HEK293 (cell line): ENCODE measurements at regions not wholly inside any gene's neighbourhood (a gene's known extent, or its start where the extent isn't known, plus 50 kb on each side); places are given as distances from the start of the nearest gene placed in this dataset.

ENCODE experiments used
- CTCF ChIA-PET: fragments of 350-600 bp; formaldehyde crosslinking; extraction: SDS; loops from one replicate; lab custom pipeline; 2021; ENCODE audit warnings: antibody characterized with exemption; lab: Yijun Ruan, JAX
- POLR2A ChIA-PET: fragments of 300-600 bp; formaldehyde crosslinking; extraction: SDS; loops from one replicate; lab custom pipeline; 2020; ENCODE audit warnings: antibody characterized with exemption, inconsistent platforms; lab: Yijun Ruan, JAX
- H3K27ac ChIP-seq: fragments of 200-500 bp; sonication (Bioruptor generic); 2 replicates; pipeline ENCODE4 v1.5.1; 2014; ENCODE audit warnings: low read depth, low read length, control low read depth, inconsistent platforms; ENCODE audit errors: extremely low read depth
- H3K36me3 ChIP-seq, 2 experiments: fragments of 200-500 bp in 1 of 2; sonication (Bioruptor generic) in 1 of 2; 1 replicate in 1 of 2; 2 replicates in 1 of 2; pipeline ENCODE4 v1.5.1; 2014 to 2017; ENCODE audit warnings: inconsistent platforms in 2 of 2, low read length in 2 of 2; ENCODE audit not compliant: control insufficient read depth in 2 of 2, insufficient read depth in 1 of 2
- H3K4me1 ChIP-seq: fragments of 200-500 bp; sonication (Bioruptor generic); 2 replicates; pipeline ENCODE4 v1.5.1; 2014; ENCODE audit warnings: mild to moderate bottlenecking, low read length, inconsistent platforms; ENCODE audit not compliant: control insufficient read depth, insufficient read depth
- H3K4me3 ChIP-seq: 2 replicates; pipeline ENCODE4 v1.5.1; 2011; ENCODE audit warnings: low read depth, mild to moderate bottlenecking, control low read depth, low read length, moderate library complexity
- H3K9me3 ChIP-seq: fragments of 200-500 bp; sonication (Bioruptor generic); 2 replicates; pipeline ENCODE4 v1.5.1; 2014; ENCODE audit warnings: low read depth, low read length, inconsistent platforms; ENCODE audit not compliant: control insufficient read depth, insufficient read depth
- YY1 ChIP-seq: fragments of 450-650 bp; formaldehyde crosslinking; IDR thresholded peaks from 2 replicates; pipeline ENCODE4 v1.5.1; 2018; ENCODE audit warnings: missing biosample characterization, missing genetic modification characterization
- ZBTB1 ChIP-seq: fragments of 450-650 bp; formaldehyde crosslinking; IDR thresholded peaks from 2 replicates; pipeline ENCODE4 v1.5.1; 2016; ENCODE audit warnings: missing biosample characterization, missing genetic modification characterization
- ZBTB48 ChIP-seq: fragments of 450-650 bp; formaldehyde crosslinking; IDR thresholded peaks from 2 replicates; pipeline ENCODE4 v1.5.1; 2016; ENCODE audit warnings: missing biosample characterization, missing genetic modification characterization
- ZNF202 ChIP-seq: fragments of 450-650 bp; formaldehyde crosslinking; IDR thresholded peaks from 2 replicates; pipeline ENCODE4 v1.5.1; 2016; ENCODE audit warnings: missing biosample characterization, missing genetic modification characterization, borderline replicate concordance
- ZNF214 ChIP-seq: fragments of 450-650 bp; formaldehyde crosslinking; IDR thresholded peaks from 2 replicates; pipeline ENCODE4 v1.5.1; 2017; ENCODE audit warnings: missing biosample characterization, mild to moderate bottlenecking, missing genetic modification characterization, borderline replicate concordance
- ZNF223 ChIP-seq: fragments of 450-650 bp; formaldehyde crosslinking; IDR thresholded peaks from 2 replicates; pipeline ENCODE4 v1.5.1; 2016; ENCODE audit warnings: missing biosample characterization, missing genetic modification characterization
- ZNF302 ChIP-seq: fragments of 450-650 bp; formaldehyde crosslinking; IDR thresholded peaks from 2 replicates; pipeline ENCODE4 v1.5.1; 2016; ENCODE audit warnings: missing biosample characterization, missing genetic modification characterization, low read depth
- ZNF354C ChIP-seq: fragments of 450-650 bp; formaldehyde crosslinking; IDR thresholded peaks from 2 replicates; pipeline ENCODE4 v1.5.1; 2016; ENCODE audit warnings: missing biosample characterization, missing genetic modification characterization, low read depth, borderline replicate concordance
- ZNF426 ChIP-seq: fragments of 450-650 bp; formaldehyde crosslinking; IDR thresholded peaks from 2 replicates; pipeline ENCODE4 v1.5.1; 2017; ENCODE audit warnings: missing biosample characterization, missing genetic modification characterization, mild to moderate bottlenecking, inconsistent platforms, moderate library complexity
- ZNF510 ChIP-seq: fragments of 450-650 bp; formaldehyde crosslinking; IDR thresholded peaks from 2 replicates; pipeline ENCODE4 v1.5.1; 2018; ENCODE audit warnings: mild to moderate bottlenecking, missing genetic modification characterization, missing biosample characterization; ENCODE audit not compliant: insufficient replicate concordance
- ZNF660 ChIP-seq: fragments of 450-650 bp; IDR thresholded peaks from 2 replicates; pipeline ENCODE4 v1.5.1; 2018; ENCODE audit warnings: missing biosample characterization, mild to moderate bottlenecking, missing genetic modification characterization
- ZNF747 ChIP-seq: fragments of 450-650 bp; formaldehyde crosslinking; IDR thresholded peaks from 2 replicates; pipeline ENCODE4 v1.5.1; 2016; ENCODE audit warnings: missing biosample characterization, missing genetic modification characterization
- TF ChIP-seq, protein P1 (sequence below): fragments of 450-650 bp; formaldehyde crosslinking; IDR thresholded peaks from 2 replicates; pipeline ENCODE4 v1.5.1; 2017; ENCODE audit warnings: missing biosample characterization, missing genetic modification characterization
- TF ChIP-seq, protein P2 (sequence below): fragments of 450-650 bp; formaldehyde crosslinking; IDR thresholded peaks from 2 replicates; pipeline ENCODE4 v1.5.1; 2016; ENCODE audit warnings: missing biosample characterization, missing genetic modification characterization
- TF ChIP-seq, protein P3 (sequence below): fragments of 450-650 bp; formaldehyde crosslinking; IDR thresholded peaks from 2 replicates; pipeline ENCODE4 v1.5.1; 2016; ENCODE audit warnings: missing biosample characterization, missing genetic modification characterization
- TF ChIP-seq, protein P4 (sequence below): fragments of 450-650 bp; formaldehyde crosslinking; IDR thresholded peaks from 2 replicates; pipeline ENCODE4 v1.5.1; 2016; ENCODE audit warnings: missing biosample characterization, missing genetic modification characterization, low read depth
- TF ChIP-seq, protein P5 (sequence below): fragments of 450-650 bp; IDR thresholded peaks from 2 replicates; pipeline ENCODE4 v1.5.1; 2018; ENCODE audit warnings: missing biosample characterization, missing genetic modification characterization

DNA sequence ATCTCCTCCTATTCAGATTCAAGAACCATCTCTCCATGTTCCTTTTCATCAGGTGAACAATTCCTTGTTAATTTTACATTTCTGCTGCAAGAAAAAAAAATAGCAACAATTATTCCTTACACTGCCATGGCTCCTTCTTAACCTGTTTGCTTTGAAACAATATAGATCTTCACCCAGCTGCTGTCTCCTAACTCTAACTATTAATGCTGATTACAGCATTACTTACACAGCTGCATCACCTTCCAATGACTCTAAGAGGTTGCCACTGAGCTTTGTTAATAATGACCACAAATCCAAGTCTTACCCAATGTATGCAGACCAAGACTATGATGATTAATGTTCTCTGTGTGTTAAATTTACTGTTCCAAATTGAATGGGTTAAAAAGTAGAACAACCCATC lies 541.4 kb downstream of the TOX3 start:
- H3K36me3 ChIP-seq = no peaks in the 10 kb centered on the region
- H3K4me1 ChIP-seq = no peaks in the 10 kb centered on the region
- H3K9me3 ChIP-seq = no peaks in the 10 kb centered on the region
- TF ChIP-seq, protein P1, sequence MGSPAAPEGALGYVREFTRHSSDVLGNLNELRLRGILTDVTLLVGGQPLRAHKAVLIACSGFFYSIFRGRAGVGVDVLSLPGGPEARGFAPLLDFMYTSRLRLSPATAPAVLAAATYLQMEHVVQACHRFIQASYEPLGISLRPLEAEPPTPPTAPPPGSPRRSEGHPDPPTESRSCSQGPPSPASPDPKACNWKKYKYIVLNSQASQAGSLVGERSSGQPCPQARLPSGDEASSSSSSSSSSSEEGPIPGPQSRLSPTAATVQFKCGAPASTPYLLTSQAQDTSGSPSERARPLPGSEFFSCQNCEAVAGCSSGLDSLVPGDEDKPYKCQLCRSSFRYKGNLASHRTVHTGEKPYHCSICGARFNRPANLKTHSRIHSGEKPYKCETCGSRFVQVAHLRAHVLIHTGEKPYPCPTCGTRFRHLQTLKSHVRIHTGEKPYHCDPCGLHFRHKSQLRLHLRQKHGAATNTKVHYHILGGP (tag by site-specific recombination) = no peak
- TF ChIP-seq ZNF660 = no peak
- no peak for TF ChIP-seq ZNF223 (tag by site-specific recombination)
- no peak for TF ChIP-seq ZNF510 (tag by site-specific recombination)
- H3K4me3 ChIP-seq = no peak overlapping the region
- no peak overlapping the region for H3K27ac ChIP-seq
- CTCF ChIA-PET = interaction anchor here (0.6 kb wide), 1 partner anchor 24 kb away, joined by 3 read pairs; no protein-coding TSS in a partner anchor
- POLR2A ChIA-PET = no interaction called here

DNA sequence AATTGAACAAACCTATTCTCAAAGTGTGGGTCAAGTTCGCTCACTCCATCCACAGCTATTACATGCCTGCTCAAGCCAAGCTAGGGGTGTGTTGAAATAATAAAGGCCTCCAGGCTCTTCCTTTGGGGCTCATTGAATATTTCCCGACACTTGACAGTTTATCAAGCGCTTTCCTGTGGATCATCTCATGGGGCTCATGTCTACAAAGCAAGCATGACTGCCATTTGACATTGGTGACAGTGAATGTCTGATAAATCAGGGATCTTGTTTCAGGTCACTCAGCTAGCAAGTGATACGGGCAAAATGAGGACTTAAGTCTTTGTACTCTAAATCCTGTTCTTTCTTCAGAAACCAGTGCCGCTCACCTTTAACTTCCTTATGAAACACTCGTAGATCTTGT lies 542.6 kb downstream of the TOX3 start:
- Histone ChIP-seq H3K4me1 (no peaks in the 10 kb centered on the region), H3K27ac (no peak overlapping the region), H3K36me3 (no peaks in the 10 kb centered on the region), H3K4me3 (no peak overlapping the region), H3K9me3 (no peaks in the 10 kb centered on the region)
- TF ChIP-seq ZNF202 (tag by site-specific recombination) (no peak), ZNF426 (tag by site-specific recombination) (no peak), YY1 (no peak)
- ChIA-PET CTCF (no interaction called here), POLR2A (no interaction called here)

DNA sequence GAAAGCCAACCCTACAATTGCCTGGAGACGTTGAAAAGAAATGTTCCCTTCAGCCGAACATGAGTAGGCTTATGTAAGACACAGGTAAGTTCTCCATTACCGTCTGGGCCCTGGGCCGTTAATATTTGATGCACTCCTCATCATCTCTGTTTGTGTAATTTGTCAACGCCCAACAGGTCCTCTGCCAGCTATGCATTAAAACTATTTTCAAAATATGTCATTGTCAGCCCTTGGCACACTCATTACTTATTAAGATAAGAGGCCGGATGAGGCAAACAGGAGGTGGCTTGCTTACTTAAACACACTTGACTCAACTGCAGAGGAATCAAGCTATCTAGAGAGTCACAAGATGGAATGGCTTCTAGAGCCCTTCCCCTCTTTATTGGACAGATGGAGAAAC lies 544.9 kb downstream of the TOX3 start:
- CTCF ChIA-PET = no interaction called here
- no peak overlapping the region for H3K4me3 ChIP-seq
- no peak for TF ChIP-seq ZNF214
- TF ChIP-seq, protein P2, sequence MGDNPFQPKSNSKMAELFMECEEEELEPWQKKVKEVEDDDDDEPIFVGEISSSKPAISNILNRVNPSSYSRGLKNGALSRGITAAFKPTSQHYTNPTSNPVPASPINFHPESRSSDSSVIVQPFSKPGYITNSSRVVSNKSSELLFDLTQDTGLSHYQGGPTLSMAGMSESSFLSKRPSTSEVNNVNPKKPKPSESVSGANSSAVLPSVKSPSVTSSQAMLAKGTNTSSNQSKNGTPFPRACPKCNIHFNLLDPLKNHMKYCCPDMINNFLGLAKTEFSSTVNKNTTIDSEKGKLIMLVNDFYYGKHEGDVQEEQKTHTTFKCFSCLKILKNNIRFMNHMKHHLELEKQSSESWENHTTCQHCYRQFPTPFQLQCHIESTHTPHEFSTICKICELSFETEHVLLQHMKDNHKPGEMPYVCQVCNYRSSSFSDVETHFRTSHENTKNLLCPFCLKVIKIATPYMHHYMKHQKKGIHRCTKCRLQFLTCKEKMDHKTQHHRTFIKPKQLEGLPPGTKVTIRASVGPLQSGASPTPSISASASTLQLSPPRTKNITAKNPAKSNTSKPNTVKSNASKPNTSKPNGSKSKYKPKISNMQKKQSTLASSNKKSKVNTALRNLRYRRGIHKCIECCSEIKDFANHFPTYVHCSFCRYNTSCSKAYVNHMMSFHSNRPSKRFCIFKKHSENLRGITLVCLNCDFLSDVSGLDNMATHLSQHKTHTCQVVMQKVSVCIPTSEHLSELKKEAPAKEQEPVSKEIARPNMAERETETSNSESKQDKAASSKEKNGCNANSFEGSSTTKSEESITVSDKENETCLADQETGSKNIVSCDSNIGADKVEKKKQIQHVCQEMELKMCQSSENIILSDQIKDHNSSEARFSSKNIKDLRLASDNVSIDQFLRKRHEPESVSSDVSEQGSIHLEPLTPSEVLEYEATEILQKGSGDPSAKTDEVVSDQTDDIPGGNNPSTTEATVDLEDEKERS = no peak
- no peak for TF ChIP-seq ZBTB48
- TF ChIP-seq, protein P3, sequence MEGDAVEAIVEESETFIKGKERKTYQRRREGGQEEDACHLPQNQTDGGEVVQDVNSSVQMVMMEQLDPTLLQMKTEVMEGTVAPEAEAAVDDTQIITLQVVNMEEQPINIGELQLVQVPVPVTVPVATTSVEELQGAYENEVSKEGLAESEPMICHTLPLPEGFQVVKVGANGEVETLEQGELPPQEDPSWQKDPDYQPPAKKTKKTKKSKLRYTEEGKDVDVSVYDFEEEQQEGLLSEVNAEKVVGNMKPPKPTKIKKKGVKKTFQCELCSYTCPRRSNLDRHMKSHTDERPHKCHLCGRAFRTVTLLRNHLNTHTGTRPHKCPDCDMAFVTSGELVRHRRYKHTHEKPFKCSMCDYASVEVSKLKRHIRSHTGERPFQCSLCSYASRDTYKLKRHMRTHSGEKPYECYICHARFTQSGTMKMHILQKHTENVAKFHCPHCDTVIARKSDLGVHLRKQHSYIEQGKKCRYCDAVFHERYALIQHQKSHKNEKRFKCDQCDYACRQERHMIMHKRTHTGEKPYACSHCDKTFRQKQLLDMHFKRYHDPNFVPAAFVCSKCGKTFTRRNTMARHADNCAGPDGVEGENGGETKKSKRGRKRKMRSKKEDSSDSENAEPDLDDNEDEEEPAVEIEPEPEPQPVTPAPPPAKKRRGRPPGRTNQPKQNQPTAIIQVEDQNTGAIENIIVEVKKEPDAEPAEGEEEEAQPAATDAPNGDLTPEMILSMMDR (tag by site-specific recombination) = no peak
- no peak for TF ChIP-seq ZBTB1
- TF ChIP-seq ZNF302 (tag by site-specific recombination) = no peak
- TF ChIP-seq, protein P4, sequence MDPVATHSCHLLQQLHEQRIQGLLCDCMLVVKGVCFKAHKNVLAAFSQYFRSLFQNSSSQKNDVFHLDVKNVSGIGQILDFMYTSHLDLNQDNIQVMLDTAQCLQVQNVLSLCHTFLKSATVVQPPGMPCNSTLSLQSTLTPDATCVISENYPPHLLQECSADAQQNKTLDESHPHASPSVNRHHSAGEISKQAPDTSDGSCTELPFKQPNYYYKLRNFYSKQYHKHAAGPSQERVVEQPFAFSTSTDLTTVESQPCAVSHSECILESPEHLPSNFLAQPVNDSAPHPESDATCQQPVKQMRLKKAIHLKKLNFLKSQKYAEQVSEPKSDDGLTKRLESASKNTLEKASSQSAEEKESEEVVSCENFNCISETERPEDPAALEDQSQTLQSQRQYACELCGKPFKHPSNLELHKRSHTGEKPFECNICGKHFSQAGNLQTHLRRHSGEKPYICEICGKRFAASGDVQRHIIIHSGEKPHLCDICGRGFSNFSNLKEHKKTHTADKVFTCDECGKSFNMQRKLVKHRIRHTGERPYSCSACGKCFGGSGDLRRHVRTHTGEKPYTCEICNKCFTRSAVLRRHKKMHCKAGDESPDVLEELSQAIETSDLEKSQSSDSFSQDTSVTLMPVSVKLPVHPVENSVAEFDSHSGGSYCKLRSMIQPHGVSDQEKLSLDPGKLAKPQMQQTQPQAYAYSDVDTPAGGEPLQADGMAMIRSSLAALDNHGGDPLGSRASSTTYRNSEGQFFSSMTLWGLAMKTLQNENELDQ (tag by site-specific recombination) = no peak
- TF ChIP-seq, protein P5, sequence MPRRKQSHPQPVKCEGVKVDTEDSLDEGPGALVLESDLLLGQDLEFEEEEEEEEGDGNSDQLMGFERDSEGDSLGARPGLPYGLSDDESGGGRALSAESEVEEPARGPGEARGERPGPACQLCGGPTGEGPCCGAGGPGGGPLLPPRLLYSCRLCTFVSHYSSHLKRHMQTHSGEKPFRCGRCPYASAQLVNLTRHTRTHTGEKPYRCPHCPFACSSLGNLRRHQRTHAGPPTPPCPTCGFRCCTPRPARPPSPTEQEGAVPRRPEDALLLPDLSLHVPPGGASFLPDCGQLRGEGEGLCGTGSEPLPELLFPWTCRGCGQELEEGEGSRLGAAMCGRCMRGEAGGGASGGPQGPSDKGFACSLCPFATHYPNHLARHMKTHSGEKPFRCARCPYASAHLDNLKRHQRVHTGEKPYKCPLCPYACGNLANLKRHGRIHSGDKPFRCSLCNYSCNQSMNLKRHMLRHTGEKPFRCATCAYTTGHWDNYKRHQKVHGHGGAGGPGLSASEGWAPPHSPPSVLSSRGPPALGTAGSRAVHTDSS (tag by site-specific recombination) = no peak
- no peak for TF ChIP-seq ZNF747 (tag by site-specific recombination)
- TF ChIP-seq ZNF354C (tag by site-specific recombination) = no peak
- TF ChIP-seq, all 188 proteins: peak for 0
- H3K9me3 ChIP-seq = no peaks in the 10 kb centered on the region
- H3K4me1 ChIP-seq = no peaks in the 10 kb centered on the region
- H3K36me3 ChIP-seq = no peaks in the 10 kb centered on the region
- POLR2A ChIA-PET = no interaction called here
- H3K27ac ChIP-seq = no peak overlapping the region
